ENCODE measurements at regions not wholly inside any gene's neighbourhood (a gene's known extent, or its start where the extent isn't known, plus 50 kb on each side); places are given as distances from the start of the nearest gene placed in this dataset.

DNA sequence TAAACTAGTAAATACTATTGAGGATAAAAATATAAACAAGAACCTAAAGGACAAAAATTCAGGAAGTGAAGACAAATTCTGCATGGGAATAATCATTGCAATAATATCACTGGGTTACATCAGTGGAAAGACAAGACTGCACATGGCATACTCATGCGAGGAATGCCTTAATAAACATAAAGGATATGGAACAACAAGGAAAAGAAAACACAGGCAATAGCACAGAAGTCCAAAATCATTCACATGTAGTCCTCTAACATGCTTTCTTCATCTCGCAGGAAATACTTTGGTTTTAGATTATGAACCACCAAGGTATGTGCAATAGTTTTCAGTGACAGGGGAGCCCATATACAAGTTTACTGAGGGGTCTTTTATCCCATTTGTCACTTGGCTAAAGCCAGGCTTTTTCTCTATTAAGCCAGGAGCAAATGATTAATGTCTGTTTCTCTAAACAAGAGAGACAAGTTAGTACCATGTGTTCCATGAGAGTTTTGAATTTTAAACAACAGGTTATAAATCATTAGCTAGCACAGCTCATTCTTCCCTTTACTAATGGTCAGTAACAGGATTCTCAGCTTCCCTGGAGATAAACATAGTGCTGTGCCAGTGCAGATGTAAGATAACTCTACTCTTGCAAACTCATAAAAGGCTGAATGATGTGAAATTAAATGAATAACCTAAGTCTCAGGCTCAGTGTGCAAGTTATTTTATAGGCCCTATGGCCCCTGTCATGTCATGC, 353.6 kb upstream of the FSIP2 start:
- DNase-seq (ENCODE audit: low read depth in 2 of 2): no peak

DNA sequence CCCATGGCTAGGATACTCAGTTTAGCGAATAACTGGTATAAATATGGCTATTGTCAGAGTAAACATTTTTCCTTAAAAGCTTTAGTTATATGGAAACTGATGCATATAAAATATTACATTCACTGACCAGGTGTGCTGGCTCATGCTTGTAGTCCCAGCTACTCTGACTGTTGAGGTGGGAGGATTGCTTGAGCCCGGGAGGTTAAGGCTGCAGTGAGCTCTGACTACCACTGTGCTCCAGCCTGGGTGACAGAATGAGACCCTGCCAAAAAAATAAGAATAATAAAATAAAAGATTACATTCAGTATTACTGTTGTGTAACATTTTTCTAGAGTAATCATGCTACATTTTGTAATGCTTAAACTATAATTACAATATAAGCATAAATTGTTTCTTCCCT, 350.4 kb upstream of the FSIP2 start:
- no peak for DNase-seq (ENCODE audit: low read depth in 2 of 2)

DNA sequence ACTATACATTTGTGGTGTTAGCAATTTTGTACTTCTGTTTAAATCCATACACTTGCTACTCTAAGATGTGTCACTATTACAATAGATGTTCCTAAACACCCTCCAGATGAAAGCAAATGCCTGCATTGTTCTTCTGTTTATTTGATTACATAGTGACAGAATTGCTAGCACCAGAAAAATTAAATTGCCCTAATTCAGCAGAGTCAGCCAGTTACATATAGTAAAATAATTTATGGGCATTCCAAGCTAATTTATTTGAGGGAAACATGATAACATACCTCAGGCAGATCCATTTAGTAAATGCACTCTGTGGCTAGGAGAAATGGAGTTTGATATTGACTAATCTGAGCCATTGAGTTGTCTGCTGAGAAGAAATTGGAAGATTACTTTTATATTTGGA, 347.1 kb upstream of the FSIP2 start:
- DNase-seq (ENCODE audit: low read depth in 2 of 2): no peak

DNA sequence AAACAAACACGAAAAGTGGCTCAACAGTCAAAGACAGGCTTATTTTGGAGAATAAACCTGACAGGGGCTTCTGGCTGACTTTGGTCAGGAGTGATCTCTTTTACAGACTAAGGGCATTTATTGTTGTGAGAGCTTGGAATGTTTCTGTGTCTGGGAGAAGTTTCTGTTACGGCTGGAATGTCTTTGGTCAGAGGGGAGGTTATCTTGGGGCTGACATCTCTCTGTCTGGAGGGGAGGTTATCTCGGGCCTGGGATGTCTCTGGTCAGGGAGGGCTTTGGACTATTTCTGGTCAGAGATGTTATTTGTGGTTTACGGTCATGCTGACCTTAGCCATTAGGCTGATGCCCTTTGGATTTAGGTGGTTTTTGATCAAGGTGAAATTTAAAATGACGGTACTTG, 345.5 kb upstream of the FSIP2 start:
- DNase-seq (ENCODE audit: low read depth in 2 of 2): no peak

DNA sequence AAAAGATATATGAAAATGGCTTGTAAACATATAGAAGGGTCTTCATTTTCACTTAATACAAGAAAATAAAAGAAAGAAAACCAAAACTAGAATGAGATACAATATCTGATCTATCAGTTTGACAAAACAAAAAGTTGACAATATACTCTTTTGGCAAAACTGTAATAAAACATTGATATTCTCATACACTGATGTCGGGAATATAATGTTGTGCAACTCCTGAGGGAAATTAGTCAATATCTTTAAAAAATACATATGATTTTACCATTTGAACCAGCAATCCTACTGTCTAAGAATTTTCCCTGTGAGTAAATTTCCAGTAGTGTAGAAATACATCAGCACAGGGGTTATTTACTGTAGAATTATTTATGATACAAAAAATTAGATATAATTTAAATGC, 336.1 kb upstream of the FSIP2 start:
- no peak for DNase-seq (ENCODE audit: low read depth in 2 of 2)

DNA sequence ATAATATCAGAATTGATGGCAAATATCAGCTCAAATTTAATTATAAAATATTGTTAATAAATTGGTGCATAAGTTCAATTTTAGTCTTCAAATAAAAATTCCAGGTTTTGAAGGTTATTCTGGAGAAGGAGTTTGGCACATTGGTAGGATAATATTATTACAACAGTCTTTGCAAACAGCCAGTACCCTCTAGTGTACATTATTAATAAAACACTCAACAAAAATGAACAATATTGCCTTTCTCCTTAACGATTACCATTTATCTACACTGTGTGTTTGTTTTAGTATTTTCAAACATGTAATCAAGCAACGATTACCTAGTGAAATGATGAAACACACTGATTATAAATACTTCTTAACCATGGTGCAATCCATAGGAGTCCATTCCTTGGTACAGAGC, 334.0 kb upstream of the FSIP2 start:
- DNase-seq (ENCODE audit: low read depth in 2 of 2): no peak

DNA sequence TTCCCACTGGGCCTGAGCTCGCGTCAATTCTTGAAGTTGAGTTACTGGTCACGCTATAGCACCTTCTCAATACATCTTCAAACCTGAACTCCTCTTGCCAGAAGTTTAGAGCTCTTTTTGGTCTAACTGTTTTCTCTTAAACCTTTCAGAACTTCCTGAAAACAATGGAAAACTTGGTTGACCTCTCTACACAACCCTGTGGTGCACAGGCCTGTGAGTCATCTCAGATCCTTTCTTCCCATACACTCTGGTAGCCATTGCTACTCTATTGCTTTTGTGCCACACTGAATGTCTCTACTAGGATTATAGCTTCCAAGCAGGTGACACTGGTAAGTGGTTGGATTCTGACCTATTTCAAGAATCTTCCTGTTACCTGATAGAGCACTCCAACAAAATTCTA, 321.5 kb upstream of the FSIP2 start:
- DNase-seq (ENCODE audit: low read depth in 2 of 2): no peak

DNA sequence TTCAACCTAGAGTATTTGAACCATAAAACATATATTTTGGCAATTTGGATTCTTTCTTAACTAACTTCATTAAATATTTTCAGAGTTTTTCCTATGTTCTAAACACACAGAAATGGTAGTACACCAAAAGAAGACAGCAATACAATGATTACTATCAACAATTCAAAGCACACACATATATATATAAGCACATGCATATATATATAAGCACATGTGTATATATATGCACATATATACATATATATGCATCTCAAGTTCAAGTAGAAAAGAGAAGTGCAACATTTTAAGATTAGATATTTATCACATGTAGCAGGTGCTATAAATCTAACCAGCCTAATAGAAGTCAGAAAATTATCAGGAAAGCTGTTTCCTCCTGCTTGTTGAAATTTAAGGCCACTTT, 320.9 kb upstream of the FSIP2 start:
- DNase-seq (ENCODE audit: low read depth in 2 of 2): no peak

DNA sequence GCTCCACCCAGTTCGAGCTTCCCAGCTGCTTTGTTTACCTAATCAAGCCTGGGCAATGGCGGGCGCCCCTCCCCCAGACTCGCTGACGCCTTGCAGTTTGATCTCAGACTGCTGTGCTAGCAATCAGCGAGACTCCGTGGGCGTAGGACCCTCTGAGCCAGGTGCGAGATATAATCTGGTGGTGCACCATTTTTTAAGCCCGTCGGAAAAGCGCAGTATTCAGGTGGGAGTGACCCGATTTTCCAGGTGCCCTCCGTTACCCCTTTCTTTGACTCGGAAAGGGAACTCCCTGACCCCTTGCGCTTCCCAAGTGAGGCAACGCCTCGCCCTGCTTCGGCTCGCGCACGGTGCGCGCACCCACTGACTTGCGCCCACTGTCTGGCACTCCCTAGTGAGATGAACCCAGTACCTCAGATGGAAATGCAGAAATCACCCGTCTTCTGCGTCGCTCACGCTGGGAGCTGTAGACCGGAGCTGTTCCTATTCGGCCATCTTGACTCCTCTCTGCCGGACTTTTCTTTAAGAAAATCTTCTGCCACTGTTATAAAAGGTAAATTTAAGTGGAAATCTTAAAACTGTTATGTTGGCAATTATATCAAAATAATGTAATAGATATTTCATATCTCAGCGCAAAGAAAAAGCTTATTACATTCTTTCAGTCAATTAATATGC, 313.5 kb upstream of the FSIP2 start:
- peak in 1 of 2 donors; percentile 3 for DNase-seq (ENCODE audit: low read depth in 2 of 2)

DNA sequence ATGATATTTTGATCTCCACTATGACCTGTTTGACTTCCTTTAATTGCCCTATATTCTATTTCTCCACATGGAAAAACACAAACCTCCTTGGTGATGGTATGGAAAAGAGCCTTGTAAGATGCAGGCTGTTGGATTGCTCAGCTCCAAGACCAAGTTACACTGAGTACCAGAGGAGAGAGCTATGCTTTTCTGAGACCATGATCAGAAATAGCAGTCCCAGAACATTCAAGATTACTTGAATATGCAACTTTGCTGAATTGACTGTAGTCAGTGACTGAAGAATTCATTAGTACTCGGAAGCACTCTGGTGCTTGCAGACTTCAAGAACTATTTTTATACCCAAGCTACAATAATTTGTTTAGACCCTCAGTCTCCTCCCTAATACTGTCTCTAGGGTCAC, 310.6 kb upstream of the FSIP2 start:
- DNase-seq (ENCODE audit: low read depth in 2 of 2): no peak

DNA sequence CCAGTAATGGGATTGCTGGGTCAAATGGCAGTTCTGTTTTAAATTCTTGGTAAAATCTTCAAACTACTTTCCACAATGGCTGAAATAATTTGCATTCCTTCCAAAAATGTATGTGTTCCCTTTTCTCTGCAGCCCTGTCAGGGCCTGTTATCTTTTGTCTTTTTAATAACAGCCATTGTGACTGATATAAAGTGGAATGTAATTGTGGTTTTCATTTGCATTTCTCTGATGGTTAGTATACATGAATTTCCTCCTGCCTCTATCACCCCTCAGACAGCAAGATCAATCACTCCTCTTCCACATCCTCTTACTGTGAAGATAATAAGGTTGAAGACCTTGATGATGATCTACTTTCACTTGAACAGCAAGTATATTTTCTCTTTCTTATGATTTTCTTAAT, 304.8 kb upstream of the FSIP2 start:
- DNase-seq (ENCODE audit: low read depth in 2 of 2): no peak

DNA sequence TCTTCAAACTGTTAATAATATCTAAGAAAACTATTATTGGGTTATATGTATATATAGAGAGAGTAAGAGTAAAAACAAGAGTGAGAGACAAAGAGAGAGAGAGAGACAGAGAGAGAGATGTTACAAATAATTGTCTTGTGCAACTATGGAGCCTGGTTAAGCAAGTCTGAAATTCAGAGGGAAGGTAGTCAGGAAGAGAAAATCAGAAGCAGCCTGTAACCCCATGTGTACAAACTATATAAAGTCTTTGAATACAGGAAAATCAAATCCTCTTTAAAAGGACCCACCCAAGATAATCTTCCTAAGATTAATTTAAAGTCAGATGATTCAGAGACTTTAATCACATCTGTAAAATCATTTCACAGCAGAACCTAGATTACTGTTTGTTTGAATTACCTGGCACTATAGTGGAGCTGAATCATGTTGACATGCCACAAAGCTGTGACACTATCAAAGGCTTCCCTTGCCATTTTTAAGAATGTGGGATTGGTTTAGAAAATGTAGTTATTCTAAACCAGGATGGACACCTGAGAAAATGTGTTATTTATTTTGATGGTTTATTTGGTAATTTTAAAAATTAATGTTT, 301.7 kb upstream of the FSIP2 start:
- DNase-seq (ENCODE audit: low read depth in 2 of 2): no peak

DNA sequence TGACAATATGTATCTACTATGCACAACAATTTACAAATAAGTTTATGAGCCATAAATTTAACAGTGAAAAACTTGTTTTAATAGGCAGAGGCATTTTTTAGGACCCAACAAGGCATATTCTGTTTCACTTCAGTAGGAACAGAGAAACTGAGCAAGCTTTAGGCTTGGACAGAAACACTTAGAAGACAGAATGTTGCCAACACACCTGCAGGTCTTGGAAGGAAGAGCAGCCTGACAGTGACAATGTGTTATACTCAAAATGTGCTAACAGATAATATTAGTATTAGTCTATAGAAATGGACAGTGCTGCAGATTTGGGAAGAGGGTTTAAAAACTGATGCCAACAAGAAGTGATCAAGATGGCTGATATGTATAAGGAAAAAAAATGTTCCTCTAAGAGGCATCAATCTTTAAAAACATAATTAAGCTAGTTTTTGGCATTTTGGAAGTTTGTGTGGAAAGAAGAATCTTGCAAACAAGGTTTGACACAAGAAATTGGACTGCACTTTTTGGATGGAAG, 297.1 kb upstream of the FSIP2 start:
- no peak for DNase-seq (ENCODE audit: low read depth in 2 of 2)

DNA sequence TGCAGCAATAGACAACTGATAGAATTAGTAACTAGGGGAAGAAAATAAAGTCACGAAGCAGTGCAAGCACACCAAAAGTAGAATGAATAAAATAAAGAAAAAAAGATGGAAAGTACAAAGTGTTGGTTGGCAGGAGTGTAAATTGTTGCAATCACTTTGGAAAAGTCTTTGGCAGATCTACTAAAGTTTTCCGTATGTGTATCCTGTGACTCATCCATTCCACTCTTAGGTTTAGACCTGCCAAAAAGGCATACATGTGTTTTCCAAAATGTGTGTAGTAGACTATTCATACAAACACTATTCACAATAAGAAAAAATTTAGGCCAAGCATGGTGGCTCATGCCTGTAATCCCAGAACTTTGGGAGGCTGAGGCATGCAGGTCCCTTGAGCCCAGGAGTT, 282.1 kb upstream of the FSIP2 start:
- DNase-seq (ENCODE audit: low read depth in 2 of 2): no peak

DNA sequence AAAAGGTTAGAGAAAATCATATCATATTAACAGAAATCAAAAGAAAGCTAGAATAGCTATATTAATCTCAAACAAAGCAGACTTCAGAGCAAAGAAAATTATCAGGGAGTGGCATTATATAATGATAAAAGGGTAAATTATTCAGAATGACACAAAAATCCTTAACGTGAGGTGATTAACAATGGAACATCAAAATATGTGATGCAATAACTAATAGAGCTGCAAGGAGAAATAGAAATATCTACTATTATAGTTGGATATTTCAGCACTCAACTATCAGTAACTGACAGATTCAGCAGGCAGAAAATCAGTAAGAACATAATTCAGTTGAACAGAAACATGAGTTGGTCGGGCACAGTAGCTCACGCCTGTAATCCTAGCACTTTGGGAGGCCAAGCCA, 275.1 kb upstream of the FSIP2 start:
- no peak for DNase-seq (ENCODE audit: low read depth in 2 of 2)

DNA sequence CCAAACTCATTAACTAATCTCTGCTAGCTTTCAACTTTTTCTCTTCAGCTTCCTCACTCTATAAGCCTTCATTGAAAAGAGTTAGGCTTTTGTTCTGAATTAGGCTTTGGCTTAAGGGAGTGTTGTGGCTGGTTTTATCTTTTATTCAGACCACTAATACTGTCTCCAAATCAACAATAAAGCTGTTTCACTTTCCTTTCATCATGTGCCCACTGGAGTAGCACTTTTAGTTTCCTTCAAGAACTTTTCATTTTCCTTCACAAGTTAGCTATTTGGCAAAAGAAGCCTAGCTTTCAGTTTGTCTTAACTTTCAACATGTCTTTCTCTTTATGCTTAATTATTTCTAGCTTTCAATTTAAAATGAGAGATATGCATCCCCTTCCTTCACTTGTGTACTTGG, 271.7 kb upstream of the FSIP2 start:
- no peak for DNase-seq (ENCODE audit: low read depth in 2 of 2)

DNA sequence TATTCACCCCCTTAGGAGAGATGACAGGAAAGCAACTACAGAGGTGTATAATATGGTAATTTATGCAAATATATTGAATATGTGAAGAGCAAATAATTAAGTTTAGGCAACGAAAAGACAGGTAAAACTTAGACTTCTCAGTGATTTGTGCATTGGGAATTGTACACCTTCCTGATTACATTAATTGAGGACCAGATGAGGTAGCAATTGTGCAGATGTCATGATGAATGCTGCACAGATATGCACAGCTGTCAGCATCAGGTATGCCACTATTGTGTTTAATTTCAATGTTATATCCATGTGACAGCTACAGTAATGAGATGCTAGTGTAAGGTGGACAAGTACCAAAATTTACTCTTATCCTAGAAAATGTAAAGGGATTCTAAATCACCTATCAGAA, 267.2 kb upstream of the FSIP2 start:
- DNase-seq (ENCODE audit: low read depth in 2 of 2): no peak

DNA sequence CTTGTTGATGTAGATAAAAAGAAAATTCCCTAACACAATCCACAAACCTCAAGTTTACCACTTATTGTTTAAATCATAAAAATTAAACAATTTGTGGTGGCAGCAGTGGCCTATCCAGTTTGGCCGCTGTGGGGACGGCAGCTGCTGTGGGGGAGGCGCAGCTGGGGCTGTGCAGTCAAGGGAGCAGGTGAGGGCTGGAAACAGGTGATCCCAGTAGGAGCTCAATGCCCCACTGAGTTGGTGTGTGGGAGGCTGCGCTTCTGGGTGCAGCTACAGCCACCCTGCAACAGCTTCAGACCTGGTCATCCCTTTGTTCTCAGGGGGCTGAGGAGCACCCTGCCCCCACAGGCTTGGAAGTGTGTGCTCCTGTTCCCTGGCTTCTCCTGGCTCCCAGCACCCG, 266.0 kb upstream of the FSIP2 start:
- DNase-seq (ENCODE audit: low read depth in 2 of 2): no peak

DNA sequence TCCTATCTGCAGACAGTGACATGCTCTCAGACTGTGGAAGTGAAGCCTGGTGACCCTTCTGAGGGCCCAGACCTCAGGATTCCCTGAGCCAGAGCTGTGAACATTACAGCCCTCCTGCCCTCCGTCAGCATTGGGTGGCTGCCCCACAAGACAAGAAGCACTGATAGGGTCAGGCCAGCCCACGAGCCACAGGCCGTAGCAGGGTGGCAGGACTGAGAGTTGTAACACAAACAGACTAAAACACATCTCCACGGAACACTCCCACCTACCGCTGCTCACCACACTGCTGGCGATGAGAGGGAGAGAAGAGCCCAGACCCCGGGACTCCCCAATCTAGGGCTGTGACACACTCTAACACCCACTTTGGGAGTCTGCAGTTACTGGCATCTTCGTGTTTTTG, 264.8 kb upstream of the FSIP2 start:
- DNase-seq (ENCODE audit: low read depth in 2 of 2): no peak

DNA sequence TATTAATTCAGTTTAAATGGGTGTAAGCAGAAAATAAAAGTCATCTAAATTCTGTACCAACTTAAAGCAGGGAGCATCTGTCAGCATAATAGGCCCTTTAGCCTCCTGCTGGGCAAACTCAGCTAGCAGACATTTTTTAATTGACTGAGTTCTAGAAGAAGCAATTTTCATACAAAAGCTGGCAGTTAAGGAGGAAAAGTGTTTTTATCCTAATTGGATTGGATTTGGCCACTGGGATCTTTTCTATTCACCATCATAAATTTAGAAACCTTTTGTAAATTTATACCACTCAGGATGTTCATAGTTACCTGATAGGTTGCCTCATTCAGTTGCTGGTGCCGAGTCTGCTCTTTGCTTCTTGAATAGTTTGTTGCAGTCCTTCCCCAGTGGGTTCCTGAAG, 262.7 kb upstream of the FSIP2 start:
- no peak for DNase-seq (ENCODE audit: low read depth in 2 of 2)

DNA sequence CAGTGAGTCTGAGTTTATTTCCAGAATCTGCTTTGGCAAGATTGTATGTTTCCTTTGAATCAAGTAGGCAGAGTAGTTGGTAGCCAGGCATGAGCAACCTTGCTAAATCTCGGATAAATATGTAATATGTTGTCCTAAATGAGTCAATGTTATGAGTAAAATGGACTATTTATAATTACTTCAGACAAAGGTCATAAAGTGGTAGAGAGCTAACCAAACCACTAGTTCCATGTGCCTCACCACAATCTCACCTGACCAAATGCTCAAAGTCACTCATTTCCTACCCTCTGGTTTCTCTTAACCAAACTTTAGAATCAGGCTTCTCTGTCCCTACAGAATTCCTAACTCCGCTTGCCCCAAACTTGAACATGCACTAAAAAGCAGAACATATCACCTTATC, 261.2 kb upstream of the FSIP2 start:
- DNase-seq (ENCODE audit: low read depth in 2 of 2): no peak

DNA sequence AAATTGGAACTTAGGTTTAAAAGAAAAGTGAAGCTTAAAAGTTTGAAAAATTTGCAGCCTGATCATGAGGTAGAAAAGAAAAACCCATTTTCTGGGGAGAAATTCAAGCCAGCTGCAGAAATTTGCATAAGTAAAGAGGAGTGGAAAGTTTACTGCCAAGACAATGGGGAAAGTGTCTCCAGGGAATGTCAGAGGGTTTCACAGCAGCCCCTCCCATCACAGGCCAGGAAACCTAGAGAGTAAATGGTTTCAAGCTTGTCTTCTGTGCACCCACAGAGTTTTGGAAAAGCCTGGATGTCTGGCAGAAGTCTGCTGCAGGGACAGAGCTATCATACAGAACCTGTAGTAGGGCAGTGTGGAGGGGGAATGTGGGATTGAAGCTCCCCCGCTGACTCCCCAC, 254.0 kb upstream of the FSIP2 start:
- DNase-seq (ENCODE audit: low read depth in 2 of 2): no peak

DNA sequence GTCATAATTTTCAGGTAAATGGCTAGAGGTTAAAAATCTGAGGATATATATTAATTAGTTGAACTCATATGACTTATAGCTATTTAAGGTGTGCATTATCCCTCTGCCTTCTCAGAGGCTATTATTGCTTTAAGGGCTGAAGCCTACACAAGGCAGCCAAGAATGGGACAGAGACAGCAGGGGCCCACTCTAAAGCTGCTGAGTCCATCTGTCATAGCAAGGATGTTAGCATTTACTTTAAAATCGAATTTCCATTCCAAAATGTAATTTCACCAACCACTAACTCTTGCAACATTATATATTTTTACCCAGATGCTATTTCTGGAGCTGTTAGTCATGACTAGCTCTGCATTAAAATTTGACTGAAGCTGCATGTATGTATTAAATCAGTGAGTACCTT, 236.3 kb upstream of the FSIP2 start:
- DNase-seq (ENCODE audit: low read depth in 2 of 2): no peak
